ENCODE measurements at regions not wholly inside any gene's neighbourhood (a gene's known extent, or its start where the extent isn't known, plus 50 kb on each side); places are given as distances from the start of the nearest gene placed in this dataset.

DNA sequence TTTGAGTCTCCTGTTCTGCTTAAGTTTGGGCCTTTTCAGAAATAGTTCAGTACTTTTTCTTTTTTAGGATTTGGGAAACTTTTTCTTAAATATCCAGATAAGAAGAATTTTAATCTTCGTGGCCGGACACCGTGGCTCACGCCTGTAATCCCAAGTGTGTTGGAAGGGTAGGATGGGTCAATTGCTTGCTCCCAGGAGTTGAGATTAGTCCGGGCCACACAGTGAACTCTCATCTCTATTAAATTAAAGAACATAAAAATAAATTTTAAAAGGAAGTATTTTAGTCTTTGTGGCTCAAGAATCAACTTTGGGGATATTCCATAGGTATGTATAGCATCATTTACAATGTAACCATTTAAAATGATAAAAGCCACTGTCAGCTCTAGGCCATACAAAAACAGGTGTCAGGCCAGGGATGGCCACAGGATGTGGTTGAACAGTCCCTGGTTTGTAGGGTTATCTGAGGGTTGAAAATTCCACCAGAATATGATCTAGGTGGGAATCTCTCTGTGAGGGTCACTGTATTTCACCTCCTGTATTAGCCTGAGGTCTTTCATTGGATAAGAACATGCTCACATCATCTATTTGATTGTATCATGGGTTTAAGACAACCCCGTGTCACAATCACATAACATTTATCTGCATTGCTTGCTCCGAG, 115.6 kb downstream of the GGTLC2 start:
- no peak for TF ChIP-seq EZH2 (IDR thresholded peaks at IDR 0.05; ENCODE audit: borderline replicate concordance, insufficient read depth, low read depth, low read length, poor library complexity, severe bottlenecking)
- TF ChIP-seq CTCF (IDR thresholded peaks at IDR 0.05) = no peak
